GM12878 (cell line): ENCODE measurements at regions not wholly inside any gene's neighbourhood (a gene's known extent, or its start where the extent isn't known, plus 50 kb on each side); places are given as distances from the start of the nearest gene placed in this dataset.

Experiments used
- ATAC-seq: fragments of 200-7000 bp; cut with Tn5 transposase; 3 replicates; pipeline ENCODE4 v1.9.1; 2020; ENCODE audit warnings: mild to moderate bottlenecking, moderate library complexity
- BruUV-seq: library from RNA; stranded (reverse); fragments of 400-500 nt; replicated peaks from 2 replicates; lab custom pipeline; 2021; lab: Mats Ljungman, UMichigan
- CTCF ChIA-PET: fragments of 300-600 bp; sonication (Branson Sonifier 250); formaldehyde crosslinking; extraction: SDS; loops from one replicate; lab custom pipeline; 2021; ENCODE audit warnings: inconsistent platforms; lab: Yijun Ruan, JAX
- POLR2A ChIA-PET: fragments of 350-600 bp; formaldehyde crosslinking; extraction: SDS; loops from one replicate; lab custom pipeline; 2021; ENCODE audit warnings: inconsistent platforms; lab: Charles Lee
- RAD21 ChIA-PET: fragments of 300-600 bp; sonication (Branson Sonifier 250); formaldehyde crosslinking; loops from one replicate; lab custom pipeline; 2023; ENCODE audit warnings: antibody characterized with exemption; ENCODE audit not compliant: unreplicated experiment; lab: Charles Lee
- SMC1A ChIA-PET: fragments of 300-600 bp; sonication (Branson Sonifier 250); formaldehyde crosslinking; loops from one replicate; lab custom pipeline; 2023; ENCODE audit not compliant: unreplicated experiment, uncharacterized antibody; lab: Charles Lee
- DNase-seq: peaks from one replicate; pipeline ENCODE4 v3.0.0-alpha.2; 2011; ENCODE audit warnings: low read depth, low spot score
- FAIRE-seq: peaks from 3 replicates; lab custom pipeline; 2011; peaks lifted over from hg19 to GRCh38; lab: Jason Lieb, UNC
- H2AFZ ChIP-seq: 2 replicates; pipeline ENCODE4 v1.6.0; 2011; ENCODE audit warnings: low read depth, low read length, control low read depth; ENCODE audit not compliant: control insufficient read depth
- H3K27ac ChIP-seq: 2 replicates; pipeline ENCODE4 v1.5.1; 2011; ENCODE audit warnings: control low read depth; ENCODE audit not compliant: control insufficient read depth, insufficient read depth
- H3K27me3 ChIP-seq, 2 experiments: replicated peaks in 1 of 2; 2 replicates each; pipeline versions ENCODE4 v1.6.0 to v1.6.1; 2011; ENCODE audit warnings: low read length in 1 of 2; ENCODE audit not compliant: control insufficient read depth in 2 of 2, insufficient read depth in 2 of 2
- H3K36me3 ChIP-seq, 2 experiments: 2 replicates each; pipeline ENCODE4 v1.5.1; 2011; ENCODE audit warnings: low read length in 1 of 2; ENCODE audit not compliant: control insufficient read depth in 2 of 2, insufficient read depth in 2 of 2
- H3K4me1 ChIP-seq: 2 replicates; pipeline ENCODE4 v1.6.1; 2011; ENCODE audit warnings: mild to moderate bottlenecking, low read length, moderate library complexity, mixed read lengths; ENCODE audit not compliant: control insufficient read depth, insufficient read depth
- H3K4me2 ChIP-seq: 2 replicates; pipeline ENCODE4 v1.6.0; 2011; ENCODE audit warnings: control low read depth; ENCODE audit not compliant: control insufficient read depth, insufficient read depth
- H3K4me3 ChIP-seq: fragments of 200-600 bp; sonication (generic); 2 replicates; pipeline ENCODE4 v1.5.1; 2016
- H3K79me2 ChIP-seq: 2 replicates; pipeline ENCODE4 v1.6.0; 2011; ENCODE audit warnings: low read length; ENCODE audit not compliant: control insufficient read depth, insufficient read depth
- H3K9ac ChIP-seq: 2 replicates; pipeline ENCODE4 v1.8.0; 2011; ENCODE audit warnings: low read length, control low read depth, mixed read lengths; ENCODE audit not compliant: control insufficient read depth, insufficient read depth
- H3K9me3 ChIP-seq: replicated peaks from 3 replicates; pipeline ENCODE4 v1.5.1; 2011; ENCODE audit warnings: mild to moderate bottlenecking, low read length; ENCODE audit not compliant: control insufficient read depth, insufficient read depth
- H4K20me1 ChIP-seq: 2 replicates; pipeline ENCODE4 v1.6.0; 2011; ENCODE audit not compliant: control insufficient read depth, insufficient read depth
- KDM1A ChIP-seq: fragments of 200-600 bp; sonication (generic); IDR thresholded peaks from 2 replicates; pipeline ENCODE4 v1.6.1; 2016; ENCODE audit warnings: borderline replicate concordance
- MEF2B ChIP-seq: fragments of 450-650 bp; IDR thresholded peaks from 2 replicates; pipeline ENCODE4 v1.6.1; 2018; ENCODE audit warnings: mild to moderate bottlenecking, moderate library complexity; ENCODE audit not compliant: partially characterized antibody, poor library complexity, severe bottlenecking
- NFIC ChIP-seq: IDR thresholded peaks from 2 replicates; pipeline ENCODE4 v1.6.1; 2012; ENCODE audit warnings: low read depth, mild to moderate bottlenecking, inconsistent platforms, low read length, moderate library complexity
- SKIL ChIP-seq: fragments of 450-650 bp; IDR thresholded peaks from 2 replicates; pipeline ENCODE4 v1.6.1; 2017; ENCODE audit warnings: mild to moderate bottlenecking, low read depth, inconsistent platforms; ENCODE audit not compliant: poor library complexity, severe bottlenecking
- SMARCA5 ChIP-seq: fragments of 450-650 bp; IDR thresholded peaks from 2 replicates; pipeline ENCODE4 v1.6.1; 2017; ENCODE audit warnings: mild to moderate bottlenecking
- SPI1 ChIP-seq: IDR thresholded peaks from 2 replicates; pipeline ENCODE4 v1.6.1; 2011; ENCODE audit warnings: low read depth, mild to moderate bottlenecking, low read length, moderate library complexity, borderline replicate concordance; ENCODE audit not compliant: insufficient read depth
- SRF ChIP-seq, 2 experiments: IDR thresholded peaks; 2 replicates each; pipeline ENCODE4 v1.6.1; 2011; ENCODE audit warnings: low read depth in 2 of 2, low read length in 2 of 2, mild to moderate bottlenecking in 1 of 2, moderate library complexity in 1 of 2
- STAT3 ChIP-seq: IDR thresholded peaks from 2 replicates; pipeline ENCODE4 v1.6.1; 2011; ENCODE audit warnings: low read depth, low read length, improper control_type of control experiment
- SUPT20H ChIP-seq: IDR thresholded peaks from 2 replicates; pipeline ENCODE4 v1.6.1; 2011; ENCODE audit warnings: low read depth, mild to moderate bottlenecking, low read length, moderate library complexity, borderline replicate concordance; ENCODE audit not compliant: control insufficient read depth
- ZNF384 ChIP-seq: IDR thresholded peaks from 2 replicates; pipeline ENCODE4 v1.6.1; 2012; ENCODE audit warnings: low read depth, mild to moderate bottlenecking, low read length, improper control_type of control experiment, borderline replicate concordance
- WGBS: methylation state at CpG from one replicate; pipeline ENCODE4 v1.1.6; 2016; ENCODE audit warnings: low lambda C conversion rate; ENCODE audit not compliant: insufficient replicate concordance, insufficient coverage; ENCODE audit errors: missing lambda C conversion rate; 5-methylcytosine and 5-hydroxymethylcytosine counted together
- in situ Hi-C: fragments of 300-500 bp; cut with MboI; formaldehyde crosslinking; loops from 9 replicates; pipeline ENCODE4 v1.14.3; 2018; ENCODE audit warnings: mixed read lengths
- intact Hi-C: fragments of 100-400 bp; cut with micrococcal nuclease; formaldehyde crosslinking; loops from one replicate; pipeline ENCODE4 v1.14.2; 2022; ENCODE audit not compliant: unreplicated experiment

DNA sequence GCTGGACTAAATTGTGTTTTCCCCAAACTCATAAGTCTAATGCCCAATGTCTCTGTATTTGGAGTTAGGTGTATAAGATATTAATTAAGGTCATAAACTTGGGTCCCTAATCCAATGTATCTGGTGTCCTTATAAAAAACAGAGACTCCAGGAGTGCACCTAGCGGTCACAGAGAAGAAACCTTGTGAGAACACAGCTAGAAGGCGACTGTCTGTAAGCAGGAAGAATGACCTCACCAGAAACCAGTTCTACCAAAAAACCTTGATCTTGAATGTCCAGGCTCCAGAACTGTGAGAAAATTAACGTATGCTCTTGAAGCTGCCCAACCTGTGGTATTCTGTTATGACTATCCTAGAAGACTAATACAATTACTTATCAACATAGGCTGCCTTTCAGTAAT, 591.7 kb upstream of the PTPRD start:
- intact Hi-C loops (no loop called here), in situ Hi-C loops (no loop called here)
- H3K4me1 ChIP-seq, result no peaks in the 10 kb centered on the region
- 3% methylated on average over 3 of the region's 3 CpGs for WGBS
- TF ChIP-seq MEF2B, result no peak
- TF ChIP-seq STAT3, result no peak
- TF ChIP-seq SPI1, result no peak
- no peak for TF ChIP-seq KDM1A
- no peak overlapping the region for H3K4me3 ChIP-seq
- BruUV-seq, result no TSS peak
- DNase-seq, result no peak
- no peak overlapping the region for H3K9ac ChIP-seq
- no peak overlapping the region for H3K27ac ChIP-seq
- ChIA-PET RAD21 (no interaction called here), CTCF (no interaction called here), SMC1A (no interaction called here), POLR2A (no interaction called here)
- no peaks in the 10 kb centered on the region for H3K36me3 ChIP-seq
- no peak for FAIRE-seq
- no peak for ATAC-seq
- H4K20me1 ChIP-seq, result no peaks in the 10 kb centered on the region
- no peaks in the 10 kb centered on the region for H3K27me3 ChIP-seq
- H3K79me2 ChIP-seq, result no peaks in the 10 kb centered on the region
- no peak overlapping the region for H2AFZ ChIP-seq
- H3K9me3 ChIP-seq, result no peaks in the 10 kb centered on the region
- no peak overlapping the region for H3K4me2 ChIP-seq

DNA sequence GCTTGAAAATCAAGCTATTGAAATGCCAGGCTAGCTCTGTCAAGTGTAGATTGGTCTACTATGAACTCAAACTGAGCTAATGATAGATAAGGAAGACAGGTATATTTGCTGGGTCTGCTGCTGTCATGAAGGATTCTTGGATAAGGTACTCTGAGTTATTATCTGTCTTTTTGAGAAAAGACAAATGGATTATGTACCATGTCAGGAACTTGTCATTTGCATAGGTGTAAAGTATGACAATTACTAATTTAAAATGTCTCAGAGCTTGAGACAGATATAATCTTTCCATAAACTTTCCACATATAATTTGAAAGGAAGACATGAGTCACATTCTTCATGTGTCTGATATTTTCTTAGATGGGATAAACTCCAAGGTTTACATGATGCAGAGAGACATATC, 594.1 kb upstream of the PTPRD start:
- no peaks in the 10 kb centered on the region for H4K20me1 ChIP-seq
- no peaks in the 10 kb centered on the region for H3K79me2 ChIP-seq
- ChIA-PET RAD21 (no interaction called here), POLR2A (no interaction called here), CTCF (no interaction called here), SMC1A (interaction anchor here (0.9 kb wide), 1 partner anchor 47 kb away, joined by 3 read pairs; no protein-coding TSS in a partner anchor)
- FAIRE-seq (no peak), DNase-seq (no peak), ATAC-seq (no peak)
- TF ChIP-seq SMARCA5, result no peak
- no peak for TF ChIP-seq ZNF384
- no peak for TF ChIP-seq NFIC
- TF ChIP-seq SUPT20H, result no peak
- TF ChIP-seq SKIL, result no peak
- TF ChIP-seq SRF (IDR thresholded peaks at IDR 0.05; ENCODE audit: low read depth in 2 of 2, low read length in 2 of 2), result no peak
- no peak overlapping the region for H3K9ac ChIP-seq
- H3K4me1 ChIP-seq, result no peaks in the 10 kb centered on the region
- in situ Hi-C loops (no loop called here), intact Hi-C loops (no loop called here)
- H3K27ac ChIP-seq, result no peak overlapping the region
- no peaks in the 10 kb centered on the region for H3K36me3 ChIP-seq
- no TSS peak for BruUV-seq
- no peaks in the 10 kb centered on the region for H3K27me3 ChIP-seq
- no peak overlapping the region for H3K4me2 ChIP-seq
- no peak overlapping the region for H3K4me3 ChIP-seq
- H3K9me3 ChIP-seq, result no peaks in the 10 kb centered on the region
- H2AFZ ChIP-seq, result no peak overlapping the region
